Activated gamma-delta T cell (primary cell): ENCODE measurements at regions not wholly inside any gene's neighbourhood (a gene's known extent, or its start where the extent isn't known, plus 50 kb on each side); places are given as distances from the start of the nearest gene placed in this dataset.

Experiments
- DNase-seq: peaks from one replicate; lab custom pipeline; 2025; lab: John Stamatoyannopoulos, UW

DNA sequence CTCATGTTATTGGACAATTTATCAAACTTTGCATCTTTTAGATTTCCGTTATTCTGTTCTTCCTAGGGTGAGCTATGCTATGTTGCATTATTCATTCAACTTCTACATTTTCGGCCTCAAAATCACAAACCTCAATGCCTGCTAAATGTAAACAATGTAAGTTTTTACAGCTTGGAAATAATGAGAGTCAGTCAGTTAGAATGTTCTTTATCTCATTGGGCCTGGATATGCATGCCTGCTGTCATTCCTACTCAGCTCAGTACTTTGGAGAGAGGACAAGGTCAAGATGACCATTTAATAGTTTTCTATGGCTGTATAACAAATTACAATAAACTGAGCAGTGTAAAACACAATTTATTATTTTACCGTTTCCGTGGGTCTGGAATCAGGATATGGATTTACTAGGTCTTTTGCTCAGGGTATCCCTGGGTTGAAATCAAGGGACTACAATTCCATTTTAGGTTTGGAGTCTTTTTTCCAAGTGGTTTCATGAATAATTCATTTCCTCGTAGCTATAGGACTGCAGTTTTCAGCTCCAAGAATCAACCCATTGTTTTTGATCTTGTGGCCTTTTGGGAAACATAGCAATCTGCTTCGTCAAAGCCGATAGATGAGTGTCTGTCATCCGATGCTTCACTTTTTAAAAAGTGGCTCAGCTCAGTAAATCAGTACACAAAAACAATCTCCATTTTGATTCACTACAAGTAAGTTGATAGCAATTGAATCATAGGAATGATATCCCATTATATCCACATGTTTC lies 1143.2 kb upstream of the CDH6 start:
- no peak for DNase-seq

DNA sequence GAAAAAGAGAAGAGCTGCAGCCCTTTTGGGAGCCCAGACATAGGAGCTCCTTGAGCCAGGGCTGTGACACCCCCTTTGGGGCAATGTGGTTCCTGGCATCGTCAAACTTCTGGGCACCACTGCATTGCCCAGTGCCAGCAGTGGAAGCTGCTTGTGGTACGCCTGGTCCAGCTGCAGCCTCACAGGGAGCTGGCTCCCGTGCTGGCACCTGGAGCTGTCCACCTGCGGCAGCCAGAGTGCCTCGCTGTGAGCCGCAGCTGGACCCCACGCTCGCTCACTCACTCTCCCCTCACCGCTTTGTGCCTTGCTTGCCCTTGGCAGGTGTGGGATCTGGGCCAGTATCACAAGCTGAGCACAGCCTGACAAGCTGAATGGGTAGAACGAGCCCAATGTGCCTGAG lies 1150.8 kb upstream of the CDH6 start:
- DNase-seq, result no peak

DNA sequence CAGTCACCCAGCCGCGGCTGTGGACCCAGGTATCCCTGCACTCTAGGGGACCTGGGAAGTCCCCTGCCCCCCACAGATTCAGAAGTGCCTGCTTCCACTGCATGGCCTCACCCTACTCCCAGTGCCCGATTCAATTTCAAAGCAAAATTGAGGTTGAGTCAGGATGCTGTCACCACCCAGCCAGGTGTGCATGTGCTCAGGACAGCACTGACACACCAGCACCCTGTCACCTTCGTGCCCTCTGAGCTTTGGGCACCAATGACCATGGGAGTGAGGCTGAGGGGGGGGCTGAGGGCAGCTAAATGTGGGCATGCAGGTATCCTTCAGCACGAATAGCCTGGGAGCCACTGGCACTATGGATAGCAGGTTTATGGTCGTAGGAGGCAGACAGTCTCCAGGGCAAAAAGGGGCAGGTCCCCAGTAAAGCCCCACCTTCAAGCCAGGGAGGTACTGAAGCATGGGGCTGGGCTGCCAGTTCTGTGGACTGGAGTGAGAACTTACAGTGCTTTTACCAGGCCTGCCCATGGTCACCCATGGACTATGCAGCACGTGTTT lies 1151.6 kb upstream of the CDH6 start:
- no peak for DNase-seq

DNA sequence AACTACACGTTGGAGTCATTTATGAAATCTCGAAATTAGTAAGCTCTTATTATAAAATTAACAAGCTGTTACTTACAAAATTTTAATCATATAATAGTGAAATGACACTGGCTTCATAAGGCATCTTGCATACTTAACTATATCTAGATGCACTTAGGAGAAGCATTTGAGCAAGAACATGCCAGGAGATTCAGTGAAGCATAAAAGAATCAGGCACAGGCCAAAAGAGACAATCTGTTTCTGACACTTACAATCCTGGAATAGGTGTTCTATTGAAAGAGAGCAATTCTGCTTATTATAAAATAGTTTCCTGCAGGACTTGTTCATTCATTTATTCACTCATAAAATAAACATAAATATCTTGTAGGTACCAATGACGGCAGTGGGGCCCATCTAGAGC lies 1152.2 kb upstream of the CDH6 start:
- no peak for DNase-seq

- no peak for DNase-seq
Observed at GRCh38 chr5:30040488-30041118, 1152.9 kb upstream of the CDH6 start.

DNA sequence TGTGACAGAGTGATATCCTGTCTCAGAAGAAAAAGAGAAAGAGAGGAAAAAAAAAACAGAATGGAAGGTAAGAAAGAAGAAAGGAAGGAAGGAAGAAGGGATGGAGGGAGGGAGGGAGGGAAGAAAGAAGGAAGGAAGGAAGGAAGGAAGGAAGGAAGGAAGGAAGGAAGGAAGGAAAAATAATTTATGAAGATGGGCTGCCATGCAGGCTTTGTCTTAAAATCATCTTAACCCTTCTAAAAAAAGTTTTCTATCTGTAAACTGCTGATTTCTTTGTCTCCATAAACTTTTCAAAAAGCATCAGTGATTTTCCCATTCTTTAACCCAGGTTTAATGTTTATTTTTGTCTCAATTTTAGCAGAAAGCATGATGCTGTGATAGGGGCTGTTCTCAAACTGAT lies 1154.1 kb upstream of the CDH6 start:
- DNase-seq, result no peak

DNA sequence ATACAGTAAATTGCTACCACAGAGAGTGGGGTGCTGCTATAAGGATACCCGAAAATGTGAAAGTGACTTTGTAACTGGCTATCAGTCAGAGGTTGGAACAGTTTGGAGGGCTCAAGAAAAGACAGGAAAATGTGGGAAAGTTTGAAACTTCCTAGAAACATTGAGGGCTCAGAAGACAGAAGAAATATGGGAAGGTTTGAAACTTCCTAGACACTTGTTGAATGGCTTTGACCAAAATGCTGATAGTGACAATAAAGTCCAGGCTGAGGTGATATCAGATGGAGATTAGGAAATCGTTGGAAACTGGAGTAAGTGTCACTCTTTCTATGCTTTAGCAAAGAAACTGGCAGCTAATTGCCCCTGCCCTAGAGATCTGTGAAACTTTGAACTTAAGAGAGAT lies 1158.6 kb upstream of the CDH6 start:
- DNase-seq, result no peak

GRCh38 chr5:30030101-30030500 lies 1163.4 kb upstream of the CDH6 start:
- DNase-seq, result no peak

DNA sequence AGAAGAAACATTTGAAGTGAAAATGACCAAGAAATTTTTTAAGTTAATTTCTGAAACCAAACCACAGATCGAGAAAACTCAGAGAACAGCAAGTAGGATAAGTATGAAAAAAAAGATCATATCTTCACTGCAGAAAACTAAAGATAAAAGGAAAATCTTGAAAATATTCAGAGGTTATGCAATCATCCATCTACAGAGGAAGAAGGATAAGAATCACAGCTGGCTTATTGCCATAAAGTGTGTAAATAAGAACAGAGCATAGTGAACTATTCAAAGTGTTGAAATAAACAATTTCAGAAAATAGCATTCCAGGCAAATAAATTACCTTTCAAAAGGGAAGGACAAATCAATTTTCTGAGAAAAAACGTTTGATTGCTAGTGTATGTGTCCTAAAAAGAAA lies 1191.7 kb upstream of the CDH6 start:
- no peak for DNase-seq

DNA sequence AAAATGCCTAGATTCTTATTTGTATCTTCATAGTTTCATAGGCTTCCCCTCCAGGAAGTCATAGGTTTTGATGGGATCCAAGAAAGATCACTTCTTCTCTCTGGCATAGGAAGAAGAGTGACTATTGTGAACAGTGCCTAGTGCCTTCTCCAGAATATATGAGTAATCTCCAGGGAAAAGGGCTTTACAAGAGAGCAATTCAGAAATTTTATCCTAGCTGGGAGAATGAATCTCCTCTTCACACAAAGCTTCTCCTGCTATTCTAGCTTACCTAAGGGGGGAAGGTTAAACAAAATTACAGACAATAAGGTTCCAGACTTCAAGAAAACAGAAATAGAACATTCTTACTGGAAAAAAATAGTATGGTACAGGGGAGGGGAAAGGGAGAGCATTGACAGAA lies 1193.3 kb upstream of the CDH6 start:
- no peak for DNase-seq

DNA sequence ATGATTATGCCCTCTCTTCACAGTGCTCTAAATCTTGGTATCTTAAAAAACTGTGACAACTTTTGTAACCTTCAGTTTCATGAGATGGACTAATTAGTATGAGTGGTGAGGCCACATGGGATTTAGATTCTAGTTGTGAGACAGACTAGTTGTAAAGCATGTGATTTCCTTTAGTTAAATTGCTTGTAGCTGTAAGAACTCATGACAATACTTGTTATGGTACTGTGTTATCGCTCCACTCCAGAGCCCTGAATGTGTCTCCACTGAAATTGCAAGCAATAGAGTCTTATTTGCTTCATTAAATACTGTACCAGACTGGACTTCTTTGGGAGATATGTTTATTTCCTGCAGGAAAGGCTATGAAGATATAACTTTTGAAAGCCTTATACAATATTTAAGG lies 1198.3 kb upstream of the CDH6 start:
- DNase-seq, result no peak

- DNase-seq, result no peak
Observed at GRCh38 chr5:29994519-29994918, 1199.0 kb upstream of the CDH6 start.

DNA sequence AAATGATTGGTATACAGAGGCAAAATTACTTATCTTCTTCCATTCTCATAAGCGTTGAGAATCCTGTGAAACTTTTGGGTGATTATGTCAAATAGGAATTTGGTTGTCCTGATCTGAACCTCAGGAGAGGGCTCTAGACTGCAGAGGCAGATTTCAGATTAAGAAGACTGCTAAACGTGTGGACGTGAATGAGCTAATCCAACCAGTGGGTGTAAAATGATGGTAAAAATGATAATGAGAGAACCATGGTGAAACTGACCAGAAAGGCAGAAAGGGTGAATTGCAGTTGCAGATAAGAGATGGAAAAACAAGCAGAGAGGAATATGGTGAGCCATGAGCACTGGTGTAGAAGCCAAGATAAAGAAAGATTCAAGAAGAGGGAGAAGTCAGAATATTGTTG lies 1200.2 kb upstream of the CDH6 start:
- DNase-seq, result no peak

GRCh38 chr5:29992248-29992647 lies 1201.2 kb upstream of the CDH6 start:
- no peak for DNase-seq

DNA sequence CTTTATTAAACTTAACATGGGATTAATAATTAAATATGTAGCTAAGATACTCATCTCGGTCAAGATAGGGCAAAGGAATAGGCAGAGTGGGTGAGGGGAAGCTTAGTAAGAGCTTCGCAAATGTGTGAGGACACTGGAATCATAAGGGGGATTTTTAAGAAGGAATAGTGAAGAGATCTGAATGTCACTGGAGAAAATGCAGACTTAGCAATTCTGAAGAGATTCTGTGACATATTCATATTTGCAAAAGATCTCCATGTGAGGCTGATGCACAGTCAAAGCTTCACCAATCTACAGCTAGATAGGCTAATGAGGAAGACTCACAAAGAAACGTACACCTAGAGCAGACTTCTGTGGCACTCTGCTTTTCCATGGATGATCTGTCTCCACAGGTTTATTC lies 1202.8 kb upstream of the CDH6 start:
- DNase-seq, result no peak

GRCh38 chr5:29984156-29984540 lies 1209.3 kb upstream of the CDH6 start:
- no peak for DNase-seq

- DNase-seq, result no peak
Observed at GRCh38 chr5:29983528-29984155, 1209.8 kb upstream of the CDH6 start.

DNA sequence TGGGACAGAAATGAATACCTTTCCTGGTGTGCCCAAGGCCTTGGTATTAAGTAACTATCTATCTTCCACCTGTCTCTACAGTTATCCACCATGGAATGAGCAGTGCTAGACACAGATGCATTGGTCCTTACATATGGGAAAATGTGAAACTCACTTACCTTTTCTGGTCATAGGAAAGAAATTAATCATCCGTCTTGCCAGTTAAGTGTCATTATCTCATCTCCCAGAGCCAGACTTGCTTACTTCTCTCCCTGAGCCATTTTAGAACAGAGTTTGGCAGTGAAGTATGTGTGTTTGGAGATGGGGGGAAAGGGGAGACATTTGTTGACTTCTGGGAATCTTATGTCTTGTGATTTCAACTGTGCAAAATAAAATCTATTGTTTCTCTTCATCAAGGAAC lies 1211.0 kb upstream of the CDH6 start:
- no peak for DNase-seq

DNA sequence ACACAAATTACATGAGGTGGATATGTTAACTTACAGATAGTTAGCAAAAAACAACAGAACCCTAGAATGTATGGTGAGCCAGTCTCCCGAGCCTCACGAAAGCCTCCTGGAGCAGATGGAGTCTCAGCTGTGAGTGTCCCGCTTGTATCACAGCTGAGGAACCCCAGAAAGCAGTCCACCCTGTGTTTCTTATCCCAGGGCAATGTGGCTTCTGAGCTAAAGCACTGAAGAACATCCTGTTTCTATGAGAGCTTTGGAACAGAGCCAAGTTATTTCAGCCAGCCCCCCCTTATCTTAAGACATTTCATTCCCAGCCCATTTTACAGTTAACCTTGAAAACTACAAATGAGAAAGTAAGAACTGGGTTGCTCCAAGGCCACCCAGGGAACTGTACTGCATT lies 1220.9 kb upstream of the CDH6 start:
- no peak for DNase-seq

- no peak for DNase-seq
Observed at GRCh38 chr5:29963956-29964355, 1229.5 kb upstream of the CDH6 start.

DNA sequence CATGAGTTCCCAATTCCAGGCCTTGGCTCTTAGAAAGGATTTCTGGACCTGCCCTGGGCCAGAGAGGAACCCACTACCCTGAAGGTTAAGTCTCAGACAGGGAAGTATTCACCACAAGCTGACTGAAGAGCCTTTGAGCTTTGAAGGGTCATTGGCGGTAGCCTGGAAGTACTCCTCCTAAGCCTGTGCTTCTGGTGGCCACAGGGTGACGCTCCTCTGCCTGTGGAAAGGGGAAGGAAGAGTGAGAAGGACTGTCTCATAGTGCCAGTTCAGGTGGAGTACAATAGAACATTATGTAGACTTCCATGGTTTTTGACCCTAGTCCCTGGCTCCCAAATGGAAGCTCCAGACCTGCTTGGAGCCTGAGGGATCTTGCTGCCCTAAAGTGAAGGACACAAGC lies 1233.2 kb upstream of the CDH6 start:
- no peak for DNase-seq

- no peak for DNase-seq
Observed at GRCh38 chr5:29950416-29951145, 1242.9 kb upstream of the CDH6 start.
